NCI-H510A treated with DMSO at 0.1 percent for 48 hours (cell line): ENCODE measurements at regions not wholly inside any gene's neighbourhood (a gene's known extent, or its start where the extent isn't known, plus 50 kb on each side); places are given as distances from the start of the nearest gene placed in this dataset.
"Not testable (repeated sequence)": the region's sequence is repeated elsewhere in the genome, so short reads cannot be mapped to it uniquely, and the experiment has no call there.

ENCODE experiments used
- DNase-seq: peaks from one replicate; lab custom pipeline; 2025; lab: John Stamatoyannopoulos, UW

DNA sequence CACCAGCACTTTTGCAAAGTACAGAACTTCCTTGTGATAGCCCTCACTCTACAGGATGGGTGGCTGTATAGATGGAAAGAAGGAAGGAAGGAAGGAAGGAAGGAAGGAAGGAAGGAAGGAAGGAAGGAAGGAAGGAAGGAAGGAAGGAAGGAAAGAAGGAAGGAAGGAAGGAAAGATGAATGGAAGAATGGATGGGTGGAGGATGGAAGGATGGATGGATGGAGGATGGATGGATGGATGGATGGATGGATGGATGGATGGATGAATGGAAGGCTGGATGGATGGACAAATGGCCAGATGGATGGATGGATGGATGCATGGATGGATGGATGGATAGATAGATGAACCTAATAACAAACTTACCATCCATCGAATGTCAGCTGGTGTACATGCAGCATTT is 256.9 kb downstream of the ANKRD60 start:
- not testable (repeated sequence) for DNase-seq

DNA sequence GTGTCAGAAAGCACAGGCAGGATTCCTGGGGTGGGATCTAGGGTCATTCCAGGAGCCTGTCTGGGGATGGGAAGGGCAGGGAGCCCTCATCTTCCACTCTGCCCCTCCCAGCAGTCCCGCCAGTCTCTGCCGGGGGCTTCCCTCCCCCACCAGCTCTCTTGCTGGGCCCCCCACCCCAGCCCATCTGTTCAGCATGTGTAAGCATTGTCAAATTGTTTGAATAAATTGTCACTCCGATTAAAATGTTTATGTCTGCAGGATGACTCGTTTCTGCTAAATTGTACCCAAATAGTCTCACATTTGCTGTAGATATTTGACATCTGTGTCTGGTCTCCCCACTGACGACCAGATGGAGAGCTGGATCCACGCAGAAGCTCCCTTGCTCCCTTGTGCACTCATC is 257.6 kb downstream of the ANKRD60 start:
- DNase-seq, result no peak

- DNase-seq, result no peak
Observed at GRCh38 chr20:57970116-57970515, 258.3 kb downstream of the ANKRD60 start.

DNA sequence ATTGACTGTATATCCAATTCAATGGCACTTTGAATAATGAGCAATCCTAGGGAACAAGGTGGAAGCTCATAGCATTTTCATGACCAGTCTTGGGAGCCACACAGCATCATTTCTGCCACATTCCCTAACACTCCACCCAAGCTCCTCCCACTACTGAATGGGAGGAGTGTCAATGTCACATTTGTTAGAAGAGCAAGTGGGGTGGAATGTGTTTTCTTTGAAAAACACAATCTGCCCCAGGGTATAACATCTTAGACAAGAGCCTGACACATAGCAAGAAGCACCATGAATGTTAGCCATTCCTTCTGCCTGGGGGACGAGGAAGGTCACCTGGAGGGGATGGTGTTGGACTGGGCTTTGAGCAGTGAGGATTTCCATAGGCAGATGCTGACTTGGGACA is 258.3 kb upstream of the PMEPA1 start:
- no peak for DNase-seq

GRCh38 chr20:57967364-57967763 is 257.5 kb upstream of the PMEPA1 start:
- no peak for DNase-seq

DNA sequence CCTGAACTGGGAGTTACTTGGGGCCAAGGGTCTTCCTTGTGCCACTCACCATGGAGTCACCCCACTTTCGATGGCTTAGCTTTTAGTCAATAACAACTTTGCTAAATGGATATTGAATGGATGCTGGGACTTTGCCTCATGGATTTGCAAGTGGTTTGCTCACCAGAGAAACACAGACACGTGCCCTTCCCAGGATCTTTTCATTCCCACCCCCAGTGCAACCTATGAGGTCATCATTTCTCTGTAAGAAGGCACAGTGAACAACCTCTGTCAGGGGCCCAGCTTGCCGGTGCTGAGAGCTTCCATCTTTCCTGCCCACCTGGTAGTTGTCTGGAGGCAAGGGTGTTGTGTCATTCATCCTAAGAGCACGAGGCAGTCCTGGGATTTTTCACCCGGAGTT is 256.8 kb upstream of the PMEPA1 start:
- DNase-seq, result no peak

DNA sequence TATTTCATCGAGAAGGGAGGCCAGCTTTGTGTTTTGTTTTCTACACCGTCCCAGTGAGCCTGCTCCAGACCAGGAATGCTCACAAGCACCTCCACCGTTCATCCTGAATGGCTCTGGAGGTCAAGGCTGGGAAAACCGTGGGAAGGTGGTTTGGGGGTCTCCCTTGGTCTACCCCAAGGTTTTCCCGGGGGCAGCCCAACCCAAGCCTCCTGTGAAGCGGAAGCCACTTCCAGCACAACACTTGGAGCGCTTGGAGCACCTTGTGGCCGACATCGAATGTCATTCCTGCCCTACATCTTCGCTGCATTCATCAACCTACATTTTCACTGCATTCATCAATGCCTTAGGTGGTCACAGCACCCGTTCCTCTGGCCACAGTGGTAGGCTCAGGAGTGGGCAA is 255.6 kb upstream of the PMEPA1 start:
- no peak for DNase-seq

GRCh38 chr20:57964011-57964862 is 254.4 kb upstream of the PMEPA1 start:
- no peak for DNase-seq

GRCh38 chr20:57960803-57961575 is 251.2 kb upstream of the PMEPA1 start:
- DNase-seq, result no peak

DNA sequence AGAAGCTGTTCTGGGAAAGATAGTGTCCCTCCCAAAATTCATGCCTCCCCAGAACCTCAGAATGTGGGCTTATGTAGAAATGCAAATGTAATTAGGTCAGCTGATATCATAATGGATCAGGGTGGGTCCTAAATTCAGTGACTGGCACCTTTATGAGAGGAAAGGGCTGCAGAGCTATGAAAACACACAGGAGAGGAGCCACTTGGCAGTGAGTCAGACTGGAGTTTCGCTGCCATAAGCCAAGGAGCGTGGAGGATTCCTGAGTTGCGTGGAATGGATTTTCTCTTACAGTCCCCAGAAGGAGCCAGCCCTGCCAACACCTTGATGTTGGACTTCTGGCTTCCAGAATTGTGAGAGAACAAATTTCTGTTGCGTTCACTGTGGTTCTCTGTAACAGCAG is 249.8 kb upstream of the PMEPA1 start:
- no peak for DNase-seq

GRCh38 chr20:57959018-57959417 is 249.2 kb upstream of the PMEPA1 start:
- DNase-seq, result no peak

GRCh38 chr20:57958050-57958420 is 248.2 kb upstream of the PMEPA1 start:
- no peak for DNase-seq

DNA sequence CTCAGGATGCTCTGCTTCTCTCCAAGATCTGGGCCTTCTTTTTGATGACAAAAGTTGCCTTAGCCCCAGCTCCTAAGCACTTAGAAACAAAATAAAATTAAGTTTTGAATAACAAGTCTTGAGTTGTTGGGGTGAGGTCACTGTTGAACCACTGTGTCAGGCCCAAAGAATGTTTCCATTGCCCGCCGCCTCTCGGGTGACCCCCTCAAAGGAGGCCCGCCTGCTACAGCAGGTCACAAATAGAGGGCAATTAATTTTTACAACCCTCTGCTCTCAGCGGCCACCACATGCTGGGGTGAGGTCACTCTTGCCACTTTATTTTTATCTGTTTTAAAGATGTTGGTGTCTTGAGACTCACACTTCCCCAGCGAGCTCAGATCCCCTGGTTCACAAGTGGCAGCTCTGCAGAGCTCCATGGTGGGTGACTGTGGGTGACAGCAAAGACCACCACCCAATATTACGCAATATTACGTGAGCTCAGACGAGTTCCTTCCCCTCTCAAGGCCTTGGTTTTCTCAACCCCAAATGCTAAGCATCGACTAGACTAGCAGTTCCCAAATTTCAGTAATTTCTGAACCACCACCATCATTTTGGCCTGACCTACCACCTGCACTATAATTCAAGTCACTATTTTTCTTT is 247.7 kb upstream of the PMEPA1 start:
- no peak for DNase-seq

GRCh38 chr20:57953638-57954037 is 243.8 kb upstream of the PMEPA1 start:
- DNase-seq, result no peak

GRCh38 chr20:57952136-57952535 is 242.3 kb upstream of the PMEPA1 start:
- no peak for DNase-seq

GRCh38 chr20:57951549-57951948 is 241.7 kb upstream of the PMEPA1 start:
- no peak for DNase-seq

GRCh38 chr20:57950764-57951485 is 241.1 kb upstream of the PMEPA1 start:
- DNase-seq, result no peak

DNA sequence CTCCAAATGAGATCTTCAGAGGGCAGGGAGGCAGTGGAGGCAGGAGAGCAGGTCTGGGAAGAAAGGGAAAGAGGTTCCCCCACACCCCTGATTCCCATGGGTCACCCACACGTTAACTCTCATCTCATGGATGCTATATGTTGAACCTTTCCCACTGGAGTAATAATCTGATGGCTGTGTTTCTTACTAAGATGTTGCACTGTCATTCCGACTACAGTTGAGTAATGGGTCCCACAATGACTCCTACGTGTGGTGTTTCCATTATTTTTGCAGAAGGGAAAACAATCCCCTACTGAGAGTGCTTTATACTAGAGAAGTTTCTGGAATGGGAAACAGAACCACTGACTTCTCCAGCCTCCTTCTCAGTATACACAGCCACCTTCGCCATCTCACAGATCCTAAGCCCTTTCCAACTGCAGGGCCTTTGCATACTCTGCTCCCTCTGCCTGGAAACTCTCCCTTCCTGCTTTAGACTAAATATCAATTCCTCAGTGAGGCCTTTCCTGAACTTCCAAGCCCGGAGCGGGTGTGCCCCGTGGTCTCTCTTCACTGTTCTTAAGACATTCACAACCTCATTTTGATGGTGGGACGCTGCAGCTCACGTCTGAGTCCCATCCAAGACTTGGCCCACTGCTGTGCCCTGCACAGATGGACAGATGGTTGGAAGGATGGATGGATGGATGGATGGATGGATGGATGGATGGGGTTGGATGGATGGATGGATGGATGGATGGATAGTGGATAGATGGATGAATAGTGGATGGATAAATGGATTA is 238.6 kb upstream of the PMEPA1 start:
- DNase-seq, result no peak

- DNase-seq, result no peak
Observed at GRCh38 chr20:57947421-57948179, 237.8 kb upstream of the PMEPA1 start.

DNA sequence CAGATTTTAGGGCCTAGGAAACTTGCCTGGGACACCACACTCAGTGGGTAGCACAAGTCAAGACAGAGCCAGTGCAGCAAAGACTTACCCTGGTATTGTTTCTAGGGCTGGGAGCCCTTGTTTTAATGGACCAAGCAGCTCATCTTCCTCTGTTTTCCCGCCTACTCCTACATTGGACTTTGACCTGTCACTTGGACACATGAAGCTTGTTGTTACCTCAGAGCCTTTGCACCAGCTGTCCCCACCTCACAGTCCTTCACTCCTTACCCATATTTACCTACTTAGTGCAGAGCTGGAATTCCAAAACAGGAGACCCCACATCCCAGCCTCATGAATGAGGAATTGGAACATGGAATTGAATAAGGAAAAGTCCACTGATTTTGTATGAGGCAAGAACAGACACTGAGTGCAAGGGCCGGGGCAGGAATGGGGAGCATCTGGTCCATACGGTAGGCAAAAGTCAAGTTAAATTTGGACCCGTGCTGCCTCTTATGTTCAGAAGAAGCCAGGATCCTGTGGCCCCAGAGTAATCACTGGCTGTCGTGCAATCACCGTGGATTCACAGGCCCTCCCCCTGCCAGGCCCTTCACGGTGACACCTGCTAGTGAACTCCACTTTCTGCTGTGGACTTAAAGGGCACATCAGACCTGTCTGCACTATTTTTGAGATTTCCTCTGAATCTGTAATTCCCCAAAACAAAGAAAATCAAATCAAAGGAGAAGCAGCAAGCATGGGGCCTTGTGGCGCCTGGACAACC is 236.9 kb upstream of the PMEPA1 start:
- DNase-seq, result no peak
